ENCODE measurements at regions not wholly inside any gene's neighbourhood (a gene's known extent, or its start where the extent isn't known, plus 50 kb on each side); places are given as distances from the start of the nearest gene placed in this dataset.

DNA sequence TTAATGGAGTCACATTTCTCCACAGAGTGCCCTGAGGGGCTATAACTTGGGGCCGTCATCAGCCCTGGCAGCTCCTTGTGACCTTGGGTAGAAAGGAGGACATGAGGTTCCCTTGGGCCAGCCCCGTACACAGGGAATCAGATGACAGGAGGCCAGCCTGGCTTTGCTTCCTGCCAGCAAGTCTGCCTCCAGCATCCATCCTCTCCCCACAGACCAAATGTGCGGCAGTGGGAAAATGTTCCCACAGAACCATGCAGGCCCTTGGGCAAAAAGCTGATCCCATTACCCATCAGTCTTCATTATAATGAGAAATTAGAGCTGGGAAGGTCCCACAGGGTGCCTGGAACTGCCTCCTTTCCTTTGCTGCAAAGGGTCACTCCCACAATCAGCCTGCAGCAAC, 908.3 kb downstream of the GRID1 start:
- Histone ChIP-seq H3K4me3 (ENCODE audit: low read depth, low read length) (no peak overlapping the region), H3K36me3 (replicated peaks) (no peaks in the 10 kb centered on the region), H3K27ac (no peak overlapping the region), H3K27me3 (replicated peaks) (no peaks in the 10 kb centered on the region)
- in situ Hi-C loops (cut with HindIII; ENCODE audit: low pct_ligation_motif_present, low sequenced_read_pairs): no loop called here
- DNase-seq: no peak
- TF ChIP-seq, protein P1, sequence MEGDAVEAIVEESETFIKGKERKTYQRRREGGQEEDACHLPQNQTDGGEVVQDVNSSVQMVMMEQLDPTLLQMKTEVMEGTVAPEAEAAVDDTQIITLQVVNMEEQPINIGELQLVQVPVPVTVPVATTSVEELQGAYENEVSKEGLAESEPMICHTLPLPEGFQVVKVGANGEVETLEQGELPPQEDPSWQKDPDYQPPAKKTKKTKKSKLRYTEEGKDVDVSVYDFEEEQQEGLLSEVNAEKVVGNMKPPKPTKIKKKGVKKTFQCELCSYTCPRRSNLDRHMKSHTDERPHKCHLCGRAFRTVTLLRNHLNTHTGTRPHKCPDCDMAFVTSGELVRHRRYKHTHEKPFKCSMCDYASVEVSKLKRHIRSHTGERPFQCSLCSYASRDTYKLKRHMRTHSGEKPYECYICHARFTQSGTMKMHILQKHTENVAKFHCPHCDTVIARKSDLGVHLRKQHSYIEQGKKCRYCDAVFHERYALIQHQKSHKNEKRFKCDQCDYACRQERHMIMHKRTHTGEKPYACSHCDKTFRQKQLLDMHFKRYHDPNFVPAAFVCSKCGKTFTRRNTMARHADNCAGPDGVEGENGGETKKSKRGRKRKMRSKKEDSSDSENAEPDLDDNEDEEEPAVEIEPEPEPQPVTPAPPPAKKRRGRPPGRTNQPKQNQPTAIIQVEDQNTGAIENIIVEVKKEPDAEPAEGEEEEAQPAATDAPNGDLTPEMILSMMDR (IDR thresholded peaks at IDR 0.05; ENCODE audit: low read depth, low read length, missing control alignments): no peak

DNA sequence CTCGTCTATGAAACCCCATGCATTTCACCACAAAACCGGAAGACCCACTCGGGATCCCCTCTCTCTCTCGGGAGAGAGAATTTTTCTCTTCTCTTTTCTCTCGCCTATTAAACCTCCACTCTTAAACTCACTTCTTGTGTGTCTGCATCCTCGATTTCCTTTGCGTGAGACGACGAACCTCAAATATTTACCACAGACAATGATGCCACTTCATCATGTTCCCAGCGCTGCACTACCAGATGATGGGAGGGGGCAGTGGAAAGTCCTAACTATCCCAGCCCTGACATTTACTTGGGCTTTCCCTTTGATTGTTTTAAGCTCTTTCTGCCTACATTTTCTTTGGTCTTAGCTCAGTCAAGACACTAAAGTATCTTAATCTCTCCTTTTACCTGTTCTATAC, 906.7 kb downstream of the GRID1 start:
- Histone ChIP-seq H3K36me3 (replicated peaks) (no peaks in the 10 kb centered on the region), H3K27ac (no peak overlapping the region), H3K27me3 (replicated peaks) (no peaks in the 10 kb centered on the region), H3K4me3 (ENCODE audit: low read depth, low read length) (no peak overlapping the region)
- in situ Hi-C loops (cut with HindIII; ENCODE audit: low pct_ligation_motif_present, low sequenced_read_pairs): no loop called here
- TF ChIP-seq, protein P1 (IDR thresholded peaks at IDR 0.05; ENCODE audit: low read depth, low read length, missing control alignments): no peak
- DNase-seq: no peak

DNA sequence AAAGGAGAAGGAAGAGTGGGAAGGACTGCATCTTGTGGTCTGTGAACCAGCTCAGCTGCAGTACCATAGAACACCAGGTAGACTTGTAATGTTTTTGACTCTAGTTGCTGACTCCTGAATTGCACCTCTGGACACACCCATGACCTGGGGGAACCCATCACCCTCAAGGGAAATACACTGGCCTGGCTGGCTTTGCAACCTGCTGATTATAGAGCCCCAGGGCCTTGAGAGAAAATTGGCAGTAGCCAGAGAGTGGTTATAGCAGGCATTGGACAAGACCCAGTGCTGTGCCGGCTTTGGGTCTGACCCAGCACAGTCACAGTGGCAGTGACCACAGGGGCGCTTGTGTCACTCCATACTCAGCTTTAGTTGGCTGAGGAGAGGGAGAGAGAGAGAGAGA, 902.3 kb downstream of the GRID1 start:
- no peak for DNase-seq
- in situ Hi-C loops (cut with HindIII; ENCODE audit: low pct_ligation_motif_present, low sequenced_read_pairs): no loop called here
- Histone ChIP-seq H3K4me3 (ENCODE audit: low read depth, low read length) (no peak overlapping the region), H3K36me3 (replicated peaks) (no peaks in the 10 kb centered on the region), H3K27me3 (replicated peaks) (no peaks in the 10 kb centered on the region), H3K27ac (no peak overlapping the region)
- TF ChIP-seq, protein P1 (IDR thresholded peaks at IDR 0.05; ENCODE audit: low read depth, low read length, missing control alignments): no peak

DNA sequence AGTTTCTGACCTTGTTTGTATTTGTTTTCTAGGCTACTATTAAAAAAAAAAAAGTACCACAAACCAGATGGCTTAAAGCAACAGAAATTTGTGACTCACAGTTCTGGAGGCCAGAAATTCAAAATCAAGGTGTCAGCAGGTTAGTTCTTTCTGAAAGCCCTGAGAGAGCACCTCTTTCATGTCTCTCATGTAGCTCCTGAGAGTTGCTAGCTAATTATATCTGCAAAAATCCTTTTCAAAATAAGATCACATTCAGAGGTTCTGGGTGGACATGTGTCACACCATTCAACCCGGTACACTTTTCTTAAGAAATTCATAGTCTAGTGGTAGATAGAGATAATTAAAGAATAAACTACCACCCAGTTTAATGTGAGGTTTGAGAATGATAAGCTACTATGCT, 888.6 kb downstream of the GRID1 start:
- Histone ChIP-seq H3K36me3 (replicated peaks) (no peaks in the 10 kb centered on the region), H3K27ac (no peak overlapping the region), H3K27me3 (replicated peaks) (no peaks in the 10 kb centered on the region), H3K4me3 (ENCODE audit: low read depth, low read length) (no peak overlapping the region)
- DNase-seq: no peak
- in situ Hi-C loops (cut with HindIII; ENCODE audit: low pct_ligation_motif_present, low sequenced_read_pairs): no loop called here
- TF ChIP-seq, protein P1 (IDR thresholded peaks at IDR 0.05; ENCODE audit: low read depth, low read length, missing control alignments): no peak

DNA sequence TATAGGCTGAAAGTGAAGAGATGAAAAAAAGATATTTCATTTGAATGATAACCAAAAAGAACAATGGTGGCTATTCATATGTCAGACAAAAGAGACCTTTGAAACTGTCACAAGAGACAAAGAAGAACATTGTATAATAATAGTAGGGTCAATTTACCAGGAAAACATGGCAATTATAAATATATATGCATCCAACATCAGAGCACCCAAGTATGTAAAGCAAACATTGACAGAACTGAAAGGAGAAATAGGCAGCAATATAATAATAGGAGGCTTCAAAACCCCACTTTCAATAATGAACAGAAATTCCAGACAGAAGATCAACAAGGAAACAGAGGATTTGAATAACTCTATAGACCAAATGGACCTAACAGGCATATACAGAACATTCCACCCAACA, 876.2 kb downstream of the GRID1 start:
- TF ChIP-seq, protein P1 (IDR thresholded peaks at IDR 0.05; ENCODE audit: low read depth, low read length, missing control alignments): no peak

DNA sequence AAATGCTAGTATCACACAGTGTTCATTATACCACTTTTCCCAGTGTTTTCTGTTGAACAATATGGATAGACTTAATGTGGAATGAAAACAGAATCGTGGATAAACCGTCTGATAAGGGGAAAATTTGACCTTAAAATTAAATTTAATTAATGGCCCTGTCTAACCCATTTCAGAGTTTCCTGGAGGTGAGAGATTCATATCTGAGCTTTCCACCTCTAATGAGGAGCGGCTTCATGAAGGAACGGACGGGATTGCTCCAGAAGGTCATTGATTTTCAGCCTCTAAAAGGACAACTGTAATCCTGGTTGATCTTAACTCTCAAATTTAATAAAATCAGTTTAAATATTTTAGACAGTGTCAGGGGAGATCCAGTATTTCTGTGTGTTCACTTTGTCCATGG, 874.9 kb downstream of the GRID1 start:
- H3K27me3 ChIP-seq (replicated peaks): no peaks in the 10 kb centered on the region
- no peak for DNase-seq
- TF ChIP-seq, protein P1 (IDR thresholded peaks at IDR 0.05; ENCODE audit: low read depth, low read length, missing control alignments): no peak
- in situ Hi-C loops (cut with HindIII; ENCODE audit: low pct_ligation_motif_present, low sequenced_read_pairs): no loop called here
- no peak overlapping the region for H3K4me3 ChIP-seq (ENCODE audit: low read depth, low read length)
- H3K36me3 ChIP-seq (replicated peaks): no peaks in the 10 kb centered on the region
- no peak overlapping the region for H3K27ac ChIP-seq

More for the DNA sequence above, 876.2 kb downstream of the GRID1 start:
- Histone ChIP-seq H3K27ac (no peak overlapping the region), H3K36me3 (replicated peaks) (no peaks in the 10 kb centered on the region), H3K4me3 (ENCODE audit: low read depth, low read length) (no peak overlapping the region), H3K27me3 (replicated peaks) (no peaks in the 10 kb centered on the region)
- no peak for DNase-seq
- in situ Hi-C loops (cut with HindIII; ENCODE audit: low pct_ligation_motif_present, low sequenced_read_pairs): no loop called here
